SJCRH30 (cell line): ENCODE measurements at regions not wholly inside any gene's neighbourhood (a gene's known extent, or its start where the extent isn't known, plus 50 kb on each side); places are given as distances from the start of the nearest gene placed in this dataset.

ENCODE experiments used
- DNase-seq, 2 experiments: peaks; one replicate each; pipeline ENCODE4 v3.0.0-alpha.2; 2015 to 2020
- H3K27ac ChIP-seq: fragments of 250-450 bp; sonication (Bioruptor Pico); 2 replicates; pipeline ENCODE4 v1.5.1; 2020; ENCODE audit warnings: mild to moderate bottlenecking, moderate library complexity
- H3K27me3 ChIP-seq: fragments of 250-450 bp; sonication (Bioruptor Pico); 2 replicates; pipeline ENCODE4 v1.5.1; 2020; ENCODE audit warnings: mild to moderate bottlenecking, moderate library complexity
- H3K36me3 ChIP-seq: fragments of 250-450 bp; sonication (Bioruptor Pico); 2 replicates; pipeline ENCODE4 v1.5.1; 2020; ENCODE audit warnings: mild to moderate bottlenecking, moderate library complexity
- H3K4me1 ChIP-seq: fragments of 250-450 bp; sonication (Bioruptor Pico); 2 replicates; pipeline ENCODE4 v1.5.1; 2020; ENCODE audit warnings: mild to moderate bottlenecking, moderate library complexity
- H3K4me3 ChIP-seq: fragments of 250-450 bp; sonication (Bioruptor Pico); 2 replicates; pipeline ENCODE4 v1.5.1; 2020; ENCODE audit warnings: mild to moderate bottlenecking, moderate library complexity
- H3K9me3 ChIP-seq: fragments of 250-450 bp; sonication (Bioruptor Pico); replicated peaks from 2 replicates; pipeline ENCODE4 v1.5.1; 2020; ENCODE audit warnings: mild to moderate bottlenecking, moderate library complexity

DNA sequence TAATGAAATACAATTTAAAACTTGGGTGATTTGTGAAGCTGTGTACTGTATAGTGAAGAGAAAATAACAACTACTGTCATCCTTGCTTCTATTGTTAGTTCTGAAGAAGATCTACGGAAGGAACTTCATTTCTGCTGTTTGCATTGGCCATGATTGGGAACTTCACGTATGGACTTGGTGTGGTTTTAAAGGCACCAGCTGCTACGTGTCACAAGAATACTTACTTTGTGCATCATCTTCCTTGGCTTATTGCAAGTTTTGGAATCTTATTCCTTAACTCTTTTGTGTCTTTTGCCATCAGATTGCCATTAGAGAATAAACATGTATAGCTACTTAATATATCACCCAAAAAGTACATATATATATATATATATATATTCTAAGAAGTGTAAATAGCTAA lies 75.0 kb upstream of the VEPH1 start:
- Histone ChIP-seq H3K27ac (no peak overlapping the region), H3K4me1 (no peaks in the 10 kb centered on the region), H3K36me3 (no peaks in the 10 kb centered on the region), H3K27me3 (no peaks in the 10 kb centered on the region), H3K4me3 (no peak overlapping the region), H3K9me3 (no peaks in the 10 kb centered on the region)
- DNase-seq, result no peak

DNA sequence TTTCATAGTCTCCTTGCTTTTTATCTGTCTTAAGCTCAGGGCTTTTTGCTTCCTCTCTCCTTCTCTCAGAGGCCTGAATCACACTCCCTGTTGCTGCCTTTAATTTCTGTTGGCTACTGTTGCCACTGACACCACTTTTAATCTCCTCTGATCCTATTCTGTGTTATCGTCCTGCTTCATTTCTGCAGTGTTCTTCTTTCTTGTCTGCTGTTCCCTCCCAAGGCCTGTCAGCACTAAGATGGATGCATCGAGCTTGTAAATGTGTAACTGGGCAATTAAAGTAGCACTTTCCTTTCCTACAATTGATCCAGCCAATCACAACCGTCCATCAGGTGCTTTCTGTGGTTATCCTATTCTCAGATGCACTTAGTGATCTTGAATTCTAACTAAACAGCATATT lies 71.3 kb upstream of the VEPH1 start:
- no peaks in the 10 kb centered on the region for H3K9me3 ChIP-seq
- no peaks in the 10 kb centered on the region for H3K36me3 ChIP-seq
- no peaks in the 10 kb centered on the region for H3K27me3 ChIP-seq
- H3K4me3 ChIP-seq, result no peak overlapping the region
- DNase-seq, result no peak
- no peak overlapping the region for H3K27ac ChIP-seq
- H3K4me1 ChIP-seq, result no peaks in the 10 kb centered on the region

DNA sequence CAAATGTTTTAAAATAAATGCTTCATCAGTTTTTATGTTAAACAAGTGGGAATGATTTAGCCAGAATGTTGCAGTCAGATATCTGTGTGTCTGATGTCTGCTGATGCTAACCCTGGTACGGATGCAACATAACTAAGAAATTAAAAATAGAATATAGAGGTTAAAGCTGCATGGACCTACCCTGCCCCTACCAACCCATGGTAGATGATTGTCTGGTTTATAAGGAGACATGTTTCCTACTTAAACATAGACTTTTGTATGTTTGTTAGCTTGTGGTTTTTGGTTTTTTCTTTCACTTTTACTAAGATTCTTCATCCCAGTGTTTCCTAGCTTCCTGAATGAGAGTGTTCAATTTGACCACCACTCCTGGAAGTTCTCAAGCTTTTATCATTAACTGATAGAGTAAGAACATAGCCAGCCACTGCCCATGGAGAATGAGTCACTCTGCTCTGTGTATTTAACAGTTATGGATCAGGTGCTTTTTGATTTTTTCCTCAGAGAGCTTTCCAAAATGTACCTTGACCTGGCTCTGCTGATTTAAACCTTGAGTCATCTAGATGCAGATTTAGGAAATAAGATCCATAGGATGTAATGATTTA lies 70.7 kb upstream of the VEPH1 start:
- no peak overlapping the region for H3K4me3 ChIP-seq
- no peak overlapping the region for H3K27ac ChIP-seq
- no peak for DNase-seq
- no peaks in the 10 kb centered on the region for H3K27me3 ChIP-seq
- H3K36me3 ChIP-seq, result no peaks in the 10 kb centered on the region
- H3K9me3 ChIP-seq, result no peaks in the 10 kb centered on the region
- H3K4me1 ChIP-seq, result no peaks in the 10 kb centered on the region

DNA sequence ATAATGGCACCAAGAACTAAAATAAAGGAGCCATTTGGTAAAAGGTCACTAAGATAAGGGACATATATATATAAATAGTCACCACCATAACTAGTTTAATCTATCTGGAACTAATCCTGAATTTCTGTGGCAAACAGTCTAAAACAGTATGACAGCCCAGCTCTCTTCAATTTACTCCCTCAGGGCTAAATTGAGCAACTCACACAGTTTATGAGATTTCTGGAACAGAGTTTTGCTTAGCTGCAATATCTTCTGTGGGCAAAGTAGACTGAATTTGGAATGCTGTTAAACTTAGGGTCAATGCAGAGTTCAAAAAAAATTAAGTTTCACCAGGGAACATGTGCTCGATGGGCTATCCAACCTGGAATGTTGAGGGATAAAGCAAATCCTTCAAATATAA lies 70.1 kb upstream of the VEPH1 start:
- Histone ChIP-seq H3K27ac (no peak overlapping the region), H3K4me1 (no peaks in the 10 kb centered on the region), H3K27me3 (no peaks in the 10 kb centered on the region), H3K36me3 (no peaks in the 10 kb centered on the region), H3K4me3 (no peak overlapping the region), H3K9me3 (no peaks in the 10 kb centered on the region)
- DNase-seq, result no peak

DNA sequence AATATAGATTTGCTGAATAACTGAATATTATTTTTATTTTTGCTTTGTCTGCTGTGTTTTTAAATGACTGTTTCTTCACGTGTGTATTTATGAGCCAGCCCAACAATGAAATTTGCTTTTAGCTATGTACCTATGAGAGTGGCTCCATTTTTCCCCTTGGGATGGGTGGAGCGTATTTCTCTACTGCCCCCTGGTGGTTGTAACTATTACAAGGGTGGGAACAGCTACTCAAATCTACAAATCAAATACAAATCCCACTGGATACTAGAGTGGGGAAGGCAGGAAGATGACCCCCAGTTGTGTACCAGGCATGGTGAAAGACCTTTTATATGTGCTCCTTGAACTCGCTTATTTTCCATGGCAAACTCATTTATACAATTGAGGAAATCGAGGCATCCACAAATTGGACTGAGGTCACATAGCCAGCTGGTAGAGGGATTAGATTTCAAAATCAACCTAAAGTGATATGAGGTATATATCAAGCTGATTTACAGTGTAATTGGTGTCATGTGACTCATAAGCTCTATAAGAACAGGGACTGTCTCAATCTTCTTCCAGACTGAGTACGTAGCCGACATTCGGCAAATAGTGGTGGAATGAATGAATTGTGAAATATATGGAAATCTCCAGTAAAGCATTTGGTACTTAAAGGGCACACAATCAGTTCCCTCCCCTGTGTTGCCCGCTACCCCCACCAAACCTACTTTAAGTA lies 69.5 kb upstream of the VEPH1 start:
- no peaks in the 10 kb centered on the region for H3K27me3 ChIP-seq
- no peaks in the 10 kb centered on the region for H3K36me3 ChIP-seq
- no peak overlapping the region for H3K4me3 ChIP-seq
- no peaks in the 10 kb centered on the region for H3K4me1 ChIP-seq
- H3K9me3 ChIP-seq, result no peaks in the 10 kb centered on the region
- H3K27ac ChIP-seq, result no peak overlapping the region
- peak; percentile 36 to 72 for DNase-seq

DNA sequence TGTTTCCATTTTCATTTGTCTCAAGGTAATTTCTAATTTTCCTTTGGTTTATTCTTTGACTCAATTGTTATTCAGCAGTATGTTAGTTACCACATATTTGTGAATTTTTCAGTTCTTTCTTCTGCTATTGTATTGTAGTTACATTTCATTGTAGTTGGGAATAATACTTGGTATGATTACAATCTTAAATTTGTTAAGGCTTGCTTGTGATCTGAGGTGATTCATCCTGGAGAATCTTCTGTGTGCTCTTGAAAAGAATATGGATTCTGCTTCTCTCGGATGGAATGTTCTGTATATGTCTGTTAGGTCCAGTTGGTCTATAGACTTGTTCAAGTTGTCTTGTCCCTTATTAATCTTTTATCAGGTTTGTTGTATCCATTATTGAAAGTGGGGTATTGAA lies 63.4 kb upstream of the VEPH1 start:
- DNase-seq, result no peak
- no peaks in the 10 kb centered on the region for H3K9me3 ChIP-seq

DNA sequence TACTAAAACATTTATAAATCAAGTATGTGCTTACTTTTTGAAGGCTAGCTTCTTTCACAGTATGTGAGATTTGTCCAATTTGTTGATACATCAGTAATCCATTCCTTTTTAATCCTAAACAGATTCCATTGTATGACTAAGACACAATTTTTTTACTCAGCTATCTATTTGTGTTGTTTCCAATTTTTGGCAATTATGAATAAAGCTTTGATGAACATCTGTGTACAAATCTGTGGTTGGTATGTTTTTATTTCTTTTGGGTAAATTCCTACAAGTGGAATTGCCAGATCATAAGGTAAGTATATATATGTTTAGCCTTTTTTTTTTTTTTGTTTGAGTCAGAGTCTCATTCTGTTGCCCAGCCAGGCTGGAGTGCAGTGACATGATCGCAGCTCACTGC lies 56.2 kb upstream of the VEPH1 start:
- Histone ChIP-seq H3K36me3 (no peaks in the 10 kb centered on the region), H3K4me1 (no peaks in the 10 kb centered on the region), H3K9me3 (no peaks in the 10 kb centered on the region), H3K4me3 (no peak overlapping the region), H3K27me3 (no peaks in the 10 kb centered on the region), H3K27ac (no peak overlapping the region)
- DNase-seq, result no peak

More for the DNA sequence above, 63.4 kb upstream of the VEPH1 start:
- Histone ChIP-seq H3K4me1 (no peaks in the 10 kb centered on the region), H3K27me3 (no peaks in the 10 kb centered on the region), H3K36me3 (no peaks in the 10 kb centered on the region), H3K4me3 (no peak overlapping the region), H3K27ac (no peak overlapping the region)
